HepG2 (cell line): ENCODE measurements at regions not wholly inside any gene's neighbourhood (a gene's known extent, or its start where the extent isn't known, plus 50 kb on each side); places are given as distances from the start of the nearest gene placed in this dataset.

Experiments used
- ATAC-seq: fragments of 200-7000 bp; cut with Tn5 transposase; 3 replicates; pipeline ENCODE4 v1.9.1; 2020; ENCODE audit warnings: mild to moderate bottlenecking, moderate library complexity
- BruUV-seq: library from RNA; stranded (reverse); fragments of 400-500 nt; replicated peaks from 2 replicates; lab custom pipeline; 2021; lab: Mats Ljungman, UMichigan
- CTCF ChIA-PET: fragments of 300-600 bp; formaldehyde crosslinking; extraction: SDS; loops from one replicate; lab custom pipeline; 2021; ENCODE audit warnings: low total read pairs, inconsistent platforms, low intra/inter-chr PET ratio; lab: Yijun Ruan, JAX
- POLR2A ChIA-PET: fragments of 350-600 bp; sonication (Branson Sonifier 250); formaldehyde crosslinking; loops from one replicate; lab custom pipeline; 2020; ENCODE audit warnings: antibody characterized with exemption, inconsistent platforms; lab: Yijun Ruan, JAX
- DNase-seq: peaks from one replicate; pipeline ENCODE4 v3.0.0-alpha.2; 2015; ENCODE audit warnings: low spot score
- FAIRE-seq: peaks from 3 replicates; lab custom pipeline; 2011; peaks lifted over from hg19 to GRCh38; lab: Jason Lieb, UNC
- H2AFZ ChIP-seq: one replicate; pipeline ENCODE4 v1.6.1; 2011; ENCODE audit warnings: low read length, inconsistent platforms
- H3K27ac ChIP-seq: fragments of 300-600 bp; 3 replicates; pipeline ENCODE4 v1.8.0; 2011; ENCODE audit warnings: mixed run types, mild to moderate bottlenecking, mixed read lengths, low read length, inconsistent platforms; ENCODE audit not compliant: insufficient read depth; ENCODE audit errors: extremely low read length
- H3K27me3 ChIP-seq, 2 experiments: fragments of 200-600 bp in 1 of 2; 2 replicates in 1 of 2; 3 replicates in 1 of 2; pipeline versions ENCODE4 v1.6.0 to v1.8.0; 2011; ENCODE audit warnings: low read length in 2 of 2, mild to moderate bottlenecking in 2 of 2, moderate library complexity in 2 of 2, inconsistent platforms in 1 of 2; ENCODE audit not compliant: insufficient read depth in 2 of 2, control insufficient read depth in 1 of 2
- H3K36me3 ChIP-seq, 2 experiments: fragments of 200-600 bp in 1 of 2; replicated peaks in 1 of 2; 2 replicates in 1 of 2; 3 replicates in 1 of 2; pipeline versions ENCODE4 v1.5.1 to v1.8.0; 2011; ENCODE audit warnings: low read length in 2 of 2, inconsistent platforms in 1 of 2; ENCODE audit not compliant: insufficient read depth in 2 of 2, control insufficient read depth in 1 of 2
- H3K4me1 ChIP-seq: 2 replicates; pipeline ENCODE4 v1.5.1; 2012; ENCODE audit warnings: low read length, inconsistent platforms; ENCODE audit not compliant: insufficient read depth
- H3K4me2 ChIP-seq: 2 replicates; pipeline ENCODE4 v1.6.0; 2011; ENCODE audit warnings: low read depth, low read length, inconsistent platforms
- H3K4me3 ChIP-seq, 3 experiments: fragments of 200-600 bp in 1 of 3; sonication (generic), shearing (Covaris generic) in 1 of 3; replicated peaks in 1 of 3; 2 replicates each; pipeline ENCODE4 v1.5.1; 2011 to 2016; ENCODE audit warnings: low read length in 3 of 3, inconsistent platforms in 2 of 3, low read depth in 2 of 3, mild to moderate bottlenecking in 2 of 3, control low read depth in 1 of 3, mixed read lengths in 1 of 3; ENCODE audit not compliant: insufficient read depth in 1 of 3
- H3K79me2 ChIP-seq: one replicate; pipeline ENCODE4 v1.6.1; 2011; ENCODE audit warnings: low read length, inconsistent platforms; ENCODE audit not compliant: insufficient read depth
- H3K9ac ChIP-seq: 2 replicates; pipeline ENCODE4 v1.6.0; 2011; ENCODE audit warnings: mild to moderate bottlenecking, low read depth, low read length, inconsistent platforms; ENCODE audit not compliant: insufficient read depth
- H3K9me3 ChIP-seq: 2 replicates; pipeline ENCODE4 v1.5.1; 2012; ENCODE audit warnings: mild to moderate bottlenecking, low read length
- H4K20me1 ChIP-seq: 2 replicates; pipeline ENCODE4 v1.6.0; 2011; ENCODE audit warnings: inconsistent platforms, mild to moderate bottlenecking, low read length, moderate library complexity; ENCODE audit not compliant: insufficient read depth
- CHCHD3 ChIP-seq: sonication (generic); formaldehyde crosslinking; IDR thresholded peaks from 2 replicates; pipeline ENCODE4 v1.8.0; 2022; ENCODE audit warnings: mild to moderate bottlenecking, missing genetic modification reagents, moderate library complexity
- HDAC2 ChIP-seq: sonication (generic); formaldehyde crosslinking; IDR thresholded peaks from 2 replicates; pipeline ENCODE4 v1.4.0; 2020; ENCODE audit warnings: missing genetic modification reagents
- HIVEP1 ChIP-seq: sonication (generic); formaldehyde crosslinking; IDR thresholded peaks from 2 replicates; pipeline ENCODE4 v1.4.0; 2020; ENCODE audit warnings: mild to moderate bottlenecking, missing genetic modification reagents
- KDM4B ChIP-seq: sonication (generic); formaldehyde crosslinking; IDR thresholded peaks from 2 replicates; pipeline ENCODE4 v1.4.0; 2020; ENCODE audit warnings: missing genetic modification reagents
- MEIS2 ChIP-seq: sonication (generic); formaldehyde crosslinking; IDR thresholded peaks from 2 replicates; pipeline ENCODE4 v1.9.0; 2021; ENCODE audit warnings: mild to moderate bottlenecking, missing genetic modification reagents
- NR2F1 ChIP-seq, 2 experiments: fragments of 450-650 bp in 1 of 2; formaldehyde crosslinking in 1 of 2; IDR thresholded peaks; 2 replicates each; pipeline versions ENCODE4 v1.5.0 to v1.6.1; 2016 to 2020; ENCODE audit warnings: mild to moderate bottlenecking in 1 of 2, missing compliant biosample characterization in 1 of 2, missing genetic modification reagents in 1 of 2, moderate library complexity in 1 of 2
- RXRA ChIP-seq: sonication (generic); formaldehyde crosslinking; IDR thresholded peaks from 2 replicates; pipeline ENCODE4 v1.5.1; 2020; ENCODE audit warnings: missing genetic modification reagents
- SMARCE1 ChIP-seq: fragments of 450-650 bp; IDR thresholded peaks from 2 replicates; pipeline ENCODE4 v1.6.1; 2017; ENCODE audit warnings: borderline replicate concordance
- SMYD3 ChIP-seq: sonication (generic); formaldehyde crosslinking; IDR thresholded peaks from 2 replicates; pipeline ENCODE4 v1.8.1; 2023; ENCODE audit warnings: mild to moderate bottlenecking, missing genetic modification reagents
- STAT5B ChIP-seq: sonication (generic); formaldehyde crosslinking; IDR thresholded peaks from 2 replicates; pipeline ENCODE4 v1.4.0; 2020; ENCODE audit warnings: missing genetic modification reagents
- ZFP36L2 ChIP-seq: sonication (generic); formaldehyde crosslinking; IDR thresholded peaks from 2 replicates; pipeline ENCODE4 v1.4.0; 2020; ENCODE audit warnings: missing genetic modification reagents
- ZFY ChIP-seq: sonication (generic); formaldehyde crosslinking; IDR thresholded peaks from 2 replicates; pipeline ENCODE4 v1.4.0; 2020; ENCODE audit warnings: missing genetic modification reagents
- ZNF101 ChIP-seq: sonication (generic); formaldehyde crosslinking; IDR thresholded peaks from 2 replicates; pipeline ENCODE4 v1.4.0; 2020; ENCODE audit warnings: mild to moderate bottlenecking, low read depth, missing genetic modification reagents, borderline replicate concordance
- ZNF589 ChIP-seq: sonication (generic); formaldehyde crosslinking; conservative IDR thresholded peaks from 2 replicates; pipeline ENCODE4 v1.8.0; 2022; ENCODE audit warnings: mild to moderate bottlenecking, moderate library complexity, missing genetic modification reagents
- ZNF644 ChIP-seq: IDR thresholded peaks from 2 replicates; pipeline ENCODE4 v1.6.1; 2016; ENCODE audit warnings: low read depth
- ZNF770 ChIP-seq: sonication (generic); formaldehyde crosslinking; IDR thresholded peaks from 2 replicates; pipeline ENCODE4 v1.5.0; 2020; ENCODE audit warnings: mild to moderate bottlenecking, missing genetic modification reagents
- ZSCAN25 ChIP-seq: sonication (generic); formaldehyde crosslinking; IDR thresholded peaks from 2 replicates; pipeline ENCODE4 v1.8.0; 2022; ENCODE audit warnings: mild to moderate bottlenecking, missing genetic modification reagents
- WGBS: methylation state at CpG from one replicate; pipeline ENCODE4 v1.1.6; 2017; ENCODE audit warnings: low lambda C conversion rate; 5-methylcytosine and 5-hydroxymethylcytosine counted together
- in situ Hi-C: cut with HindIII; loops from 2 replicates; pipeline ENCODE4 v1.10.0; 2017; ENCODE audit warnings: low pct_unique_long_range_greater_than_20kb; ENCODE audit not compliant: extremely low pct_ligation_motif_present
- intact Hi-C: fragments of 100-400 bp; cut with micrococcal nuclease; formaldehyde crosslinking; loops from one replicate; pipeline ENCODE4 v1.10.0; 2022; ENCODE audit not compliant: unreplicated experiment

GRCh38 chr17:5813357-5813756 lies 229.0 kb upstream of the NLRP1 start:
- DNase-seq = no peak
- H2AFZ ChIP-seq = no peak overlapping the region
- no peak for TF ChIP-seq STAT5B
- TF ChIP-seq, all 625 proteins: peak for 0
- WGBS = 95% methylated on average over 2 of the region's 2 CpGs
- no TSS peak for BruUV-seq
- in situ Hi-C loops = no loop called here
- Histone ChIP-seq H3K4me2 (no peak overlapping the region), H3K27ac (no peak overlapping the region), H4K20me1 (no peaks in the 10 kb centered on the region), H3K9ac (no peak overlapping the region), H3K4me3 (no peak overlapping the region), H3K79me2 (no peaks in the 10 kb centered on the region), H3K36me3 (no peaks in the 10 kb centered on the region), H3K9me3 (peaks cover 28% of the 10 kb centered on the region), H3K4me1 (peaks cover 7% of the 10 kb centered on the region; the same call in 1 of the 2 replicates), H3K27me3 (no peaks in the 10 kb centered on the region)
- ChIA-PET CTCF (no interaction called here), POLR2A (no interaction called here)
- intact Hi-C loops = no loop called here
- FAIRE-seq = no peak
- ATAC-seq = no peak

DNA sequence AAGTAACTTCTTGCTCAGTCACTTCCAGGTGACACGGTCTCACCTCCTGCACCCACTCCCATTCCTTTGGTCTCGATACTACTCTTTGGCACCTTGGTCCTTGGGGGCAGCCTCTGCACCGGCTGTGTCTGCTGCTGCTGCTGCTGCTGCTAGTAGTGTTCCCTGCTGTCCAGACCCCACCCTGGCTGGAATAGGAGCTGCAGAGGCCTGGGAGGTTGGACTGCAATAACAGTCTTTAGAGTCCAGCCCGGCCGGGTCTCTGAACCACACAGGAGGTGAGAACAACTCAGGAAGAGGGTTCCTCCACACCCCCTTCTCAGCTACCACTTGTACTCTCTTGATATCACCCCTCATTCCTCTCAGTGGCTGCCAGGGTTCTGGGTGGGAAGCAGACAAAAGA lies 231.1 kb upstream of the NLRP1 start:
- FAIRE-seq = no peak

More for the DNA sequence above, 231.1 kb upstream of the NLRP1 start:
- Histone ChIP-seq H3K4me1 (peaks cover 7% of the 10 kb centered on the region; the same call in 1 of the 2 replicates), H3K27ac (no peak overlapping the region), H3K9ac (no peak overlapping the region), H3K9me3 (peaks cover 10% of the 10 kb centered on the region), H3K4me2 (no peak overlapping the region), H4K20me1 (no peaks in the 10 kb centered on the region), H3K27me3 (no peaks in the 10 kb centered on the region; a peak in 1 of 5 replicates), H3K36me3 (no peaks in the 10 kb centered on the region), H2AFZ (no peak overlapping the region), H3K4me3 (no peak overlapping the region), H3K79me2 (no peaks in the 10 kb centered on the region)
- in situ Hi-C loops (no loop called here), intact Hi-C loops (no loop called here)
- DNase-seq (no peak), ATAC-seq (no peak)
- CTCF ChIA-PET = no interaction called here
- WGBS = 32% methylated on average over 5 of the region's 5 CpGs
- no TSS peak for BruUV-seq
- POLR2A ChIA-PET = no interaction called here
- no peak for TF ChIP-seq ZNF101 (CRISPR knock-in tag)
- no peak for TF ChIP-seq ZNF770 (CRISPR knock-in tag)
- TF ChIP-seq KDM4B (CRISPR knock-in tag) = no peak
- no peak for TF ChIP-seq SMARCE1
- no peak for TF ChIP-seq RXRA
- TF ChIP-seq HDAC2 = no peak
- no peak for TF ChIP-seq ZSCAN25 (CRISPR knock-in tag)
- no peak for TF ChIP-seq ZFP36L2 (CRISPR knock-in tag)
- TF ChIP-seq HIVEP1 (CRISPR knock-in tag) = no peak
- no peak for TF ChIP-seq ZFY (CRISPR knock-in tag)
- no peak for TF ChIP-seq MEIS2 (CRISPR knock-in tag)
- no peak for TF ChIP-seq NR2F1 (CRISPR knock-in tag; IDR thresholded peaks at IDR 0.05)
- no peak for TF ChIP-seq CHCHD3 (CRISPR knock-in tag)
- TF ChIP-seq ZNF589 (CRISPR knock-in tag) = no peak
- TF ChIP-seq ZNF644 (CRISPR knock-in tag) = no peak
- TF ChIP-seq SMYD3 (CRISPR knock-in tag) = no peak
